Astrocyte of the cerebellum (primary cell): ENCODE measurements at regions not wholly inside any gene's neighbourhood (a gene's known extent, or its start where the extent isn't known, plus 50 kb on each side); places are given as distances from the start of the nearest gene placed in this dataset.
A peak's percentile ranks its signal among the peaks of the same experiment; 100 is the strongest.

Source experiments
- DNase-seq: peaks from one replicate; pipeline ENCODE4 v3.0.0-alpha.2; 2011; ENCODE audit warnings: low read depth
- H3K4me3 ChIP-seq: 2 replicates; pipeline ENCODE4 v1.5.1; 2011; ENCODE audit warnings: mild to moderate bottlenecking, low read depth, low read length, moderate library complexity
- in situ Hi-C: cut with HindIII; loops from 2 replicates; pipeline ENCODE4 v1.10.0; 2017; ENCODE audit warnings: low sequenced_read_pairs
- TF ChIP-seq, protein P1 (sequence below): IDR thresholded peaks from 2 replicates; pipeline ENCODE4 v1.5.1; 2012; ENCODE audit warnings: low read length, low read depth, moderate library complexity, mild to moderate bottlenecking; ENCODE audit errors: missing control alignments

DNA sequence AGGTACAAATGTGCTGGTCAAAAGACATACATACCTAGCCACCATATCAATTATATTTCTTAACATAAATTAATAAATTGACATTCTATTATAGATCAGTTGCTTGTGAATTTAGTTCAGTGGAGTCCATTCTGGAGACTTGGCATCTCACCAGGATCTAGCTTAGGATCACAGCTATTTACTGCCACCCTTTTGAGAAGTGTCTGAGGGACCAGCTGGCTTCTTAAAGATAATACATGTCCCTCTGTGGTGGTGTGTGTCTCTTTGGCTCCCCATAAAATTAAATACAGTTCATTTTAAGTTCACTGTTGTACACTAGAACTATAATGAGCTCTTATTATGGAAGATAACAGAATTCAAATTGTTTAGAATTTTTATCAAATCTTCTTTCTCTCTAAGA, 290.7 kb downstream of the PRELID2 start:
- no peak for DNase-seq
- TF ChIP-seq, protein P1, sequence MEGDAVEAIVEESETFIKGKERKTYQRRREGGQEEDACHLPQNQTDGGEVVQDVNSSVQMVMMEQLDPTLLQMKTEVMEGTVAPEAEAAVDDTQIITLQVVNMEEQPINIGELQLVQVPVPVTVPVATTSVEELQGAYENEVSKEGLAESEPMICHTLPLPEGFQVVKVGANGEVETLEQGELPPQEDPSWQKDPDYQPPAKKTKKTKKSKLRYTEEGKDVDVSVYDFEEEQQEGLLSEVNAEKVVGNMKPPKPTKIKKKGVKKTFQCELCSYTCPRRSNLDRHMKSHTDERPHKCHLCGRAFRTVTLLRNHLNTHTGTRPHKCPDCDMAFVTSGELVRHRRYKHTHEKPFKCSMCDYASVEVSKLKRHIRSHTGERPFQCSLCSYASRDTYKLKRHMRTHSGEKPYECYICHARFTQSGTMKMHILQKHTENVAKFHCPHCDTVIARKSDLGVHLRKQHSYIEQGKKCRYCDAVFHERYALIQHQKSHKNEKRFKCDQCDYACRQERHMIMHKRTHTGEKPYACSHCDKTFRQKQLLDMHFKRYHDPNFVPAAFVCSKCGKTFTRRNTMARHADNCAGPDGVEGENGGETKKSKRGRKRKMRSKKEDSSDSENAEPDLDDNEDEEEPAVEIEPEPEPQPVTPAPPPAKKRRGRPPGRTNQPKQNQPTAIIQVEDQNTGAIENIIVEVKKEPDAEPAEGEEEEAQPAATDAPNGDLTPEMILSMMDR: no peak
- in situ Hi-C loops: no loop called here
- H3K4me3 ChIP-seq: no peak overlapping the region

DNA sequence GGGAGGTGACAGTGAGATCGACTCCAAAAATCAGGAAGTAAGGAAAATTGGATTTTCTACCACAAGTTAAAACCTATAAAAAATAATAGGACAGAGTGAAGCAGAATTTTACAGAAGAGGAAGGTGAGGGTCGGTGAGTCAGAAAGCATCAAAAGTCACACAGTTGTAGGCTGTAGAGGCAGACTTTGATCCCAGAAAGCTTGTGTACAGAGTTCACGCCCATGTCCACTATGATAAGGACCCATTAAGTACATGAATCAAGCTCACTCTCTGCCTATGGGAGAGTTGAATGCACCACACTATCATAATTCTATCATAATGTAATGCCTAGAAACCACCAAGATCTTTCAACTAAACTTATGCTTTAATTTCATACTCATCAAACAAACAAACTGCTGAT, 291.2 kb downstream of the PRELID2 start:
- DNase-seq: no peak
- in situ Hi-C loops: no loop called here
- TF ChIP-seq, protein P1: no peak

DNA sequence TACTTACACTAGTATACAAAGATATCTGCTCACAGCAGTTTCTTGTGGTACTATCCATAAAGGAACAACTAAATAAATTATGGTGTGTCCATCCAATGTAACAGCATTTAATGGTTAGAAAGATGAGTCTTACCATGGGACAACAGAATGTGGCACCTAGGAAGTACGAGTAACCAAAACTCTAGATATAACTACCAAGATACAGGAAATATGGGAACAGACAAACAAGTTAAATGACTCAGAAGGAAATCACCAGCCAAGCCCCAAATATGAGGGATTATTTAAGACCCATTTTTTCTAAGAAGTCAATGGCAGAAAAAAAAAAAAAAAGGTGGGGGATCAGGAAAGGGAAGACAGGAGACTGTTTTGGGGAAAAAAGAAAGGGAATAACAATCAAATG, 294.8 kb downstream of the PRELID2 start:
- no peak overlapping the region for H3K4me3 ChIP-seq
- in situ Hi-C loops: no loop called here
- DNase-seq: no peak
- TF ChIP-seq, protein P1: no peak

More for the DNA sequence above, 291.2 kb downstream of the PRELID2 start:
- no peak overlapping the region for H3K4me3 ChIP-seq

DNA sequence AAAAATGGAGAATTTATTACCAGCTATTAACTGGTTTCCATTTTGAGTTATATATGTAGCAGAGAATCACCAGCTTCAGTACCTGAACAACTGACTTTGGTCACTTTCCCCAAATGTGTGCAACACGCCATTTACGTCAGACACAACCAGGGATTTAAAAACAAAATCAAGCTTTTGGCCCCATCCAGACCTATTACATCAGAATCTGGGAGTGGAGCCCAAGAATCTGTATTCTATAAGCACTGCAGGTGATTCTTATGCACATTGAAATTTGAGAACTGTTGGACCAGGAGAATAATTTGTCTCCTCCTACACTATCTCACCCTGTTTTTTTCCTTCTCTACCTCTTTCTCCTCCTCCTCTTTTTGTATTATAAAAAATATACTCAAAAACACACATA, 295.9 kb downstream of the PRELID2 start:
- in situ Hi-C loops: no loop called here
- TF ChIP-seq, protein P1: no peak
- DNase-seq: no peak
- no peak overlapping the region for H3K4me3 ChIP-seq

DNA sequence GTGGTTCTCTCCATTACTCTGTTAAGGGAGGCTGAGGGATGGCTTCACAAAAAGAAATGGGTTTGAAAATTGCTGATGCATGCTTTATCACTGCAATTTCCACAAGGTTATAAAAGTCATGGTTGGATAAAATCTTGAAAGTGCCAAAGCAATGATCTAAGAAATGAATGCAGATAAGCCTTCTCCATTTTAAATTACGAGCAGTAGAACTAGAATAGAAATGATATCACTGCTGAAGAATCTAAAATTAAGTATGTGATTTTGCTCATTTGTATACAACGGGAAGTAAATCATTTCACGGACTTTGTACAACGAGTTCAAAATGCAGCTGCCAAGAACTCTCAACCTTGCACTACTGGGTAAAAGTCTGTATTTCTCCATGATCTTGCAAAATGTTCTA, 299.0 kb downstream of the PRELID2 start:
- no peak overlapping the region for H3K4me3 ChIP-seq
- TF ChIP-seq, protein P1: no peak
- in situ Hi-C loops: no loop called here
- DNase-seq: no peak

DNA sequence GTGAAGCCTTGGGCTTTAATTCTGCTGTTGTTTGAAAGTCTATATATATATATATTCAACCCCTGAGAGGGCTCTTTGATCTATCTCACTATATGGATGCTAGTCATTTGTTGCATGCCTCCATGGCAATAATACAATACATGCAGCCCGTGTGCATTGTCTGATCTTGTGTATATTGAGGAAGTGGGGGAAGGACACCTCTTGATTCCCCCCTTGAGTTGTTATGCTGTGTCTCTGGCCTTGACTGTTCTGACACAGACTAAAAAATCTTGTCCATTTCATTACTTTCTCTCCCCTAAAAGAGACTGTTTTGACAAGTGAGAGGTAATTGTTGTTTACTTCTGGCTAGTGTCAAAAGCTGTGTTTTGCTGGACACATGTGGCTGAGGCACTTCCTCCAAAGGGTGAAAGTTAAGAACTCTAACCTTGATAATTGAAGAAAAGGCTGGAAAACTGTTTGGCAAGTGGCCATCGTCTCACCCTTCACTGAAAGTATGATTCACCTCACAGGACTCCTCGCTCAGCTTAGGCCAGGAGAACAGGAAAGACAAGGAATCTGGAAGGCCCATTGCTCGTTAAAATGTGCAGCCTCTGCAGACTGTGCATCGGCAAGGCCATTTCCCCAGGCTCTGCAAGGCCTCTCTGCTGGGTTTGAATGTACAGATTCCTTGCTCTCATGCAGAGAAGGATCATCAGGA, 304.0 kb downstream of the PRELID2 start:
- in situ Hi-C loops: no loop called here
- DNase-seq: peak; percentile 67
- H3K4me3 ChIP-seq: no peak overlapping the region
- TF ChIP-seq, protein P1: no peak

DNA sequence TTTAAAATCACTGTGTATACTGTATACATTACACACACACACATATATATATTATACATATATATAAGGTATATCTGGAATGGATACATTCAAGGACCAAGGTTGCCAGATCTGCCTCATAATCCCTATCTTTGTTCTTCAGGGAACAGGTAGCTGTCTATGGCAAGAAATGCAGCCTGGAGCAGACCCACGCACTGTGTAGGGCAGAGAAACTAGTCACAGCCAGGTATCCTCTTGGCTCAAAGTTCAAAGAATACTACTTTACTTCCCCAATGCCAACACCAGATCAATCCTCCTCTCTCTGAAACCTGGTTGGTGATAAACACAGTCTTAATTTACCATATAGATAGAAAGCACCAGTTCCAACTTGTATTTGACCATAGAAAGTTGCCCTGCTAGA, 313.6 kb downstream of the PRELID2 start:
- TF ChIP-seq, protein P1: no peak
- H3K4me3 ChIP-seq: no peak overlapping the region

More for the DNA sequence above, 313.6 kb downstream of the PRELID2 start:
- no peak for DNase-seq
- in situ Hi-C loops: no loop called here
